Stimulated activated CD8-positive, alpha-beta memory T cell treated with anti-CD3 and anti-CD28 coated beads, Interleukin-4, amount 100 ng/mL, for 48 hours (primary cell): ENCODE measurements at regions not wholly inside any gene's neighbourhood (a gene's known extent, or its start where the extent isn't known, plus 50 kb on each side); places are given as distances from the start of the nearest gene placed in this dataset.

ENCODE experiments used
- DNase-seq: peaks from one replicate; pipeline ENCODE4 v3.0.0-alpha.2; 2020

GRCh38 chr13:27014406-27015359 lies 156.9 kb downstream of the USP12 start:
- DNase-seq = no peak

GRCh38 chr13:27012482-27013197 lies 159.0 kb downstream of the USP12 start:
- DNase-seq = no peak

GRCh38 chr13:27011661-27012060 lies 159.9 kb downstream of the USP12 start:
- no peak for DNase-seq

GRCh38 chr13:27008733-27009132 lies 162.9 kb downstream of the USP12 start:
- DNase-seq = no peak

- no peak for DNase-seq
These were observed 164.4 kb downstream of the USP12 start for GRCh38 chr13:27007166-27007565.

- no peak for DNase-seq
These were observed 165.0 kb downstream of the USP12 start for GRCh38 chr13:27006519-27007161.

GRCh38 chr13:27005976-27006518 lies 165.6 kb downstream of the USP12 start:
- no peak for DNase-seq

GRCh38 chr13:27005556-27005955 lies 166.1 kb downstream of the USP12 start:
- DNase-seq = no peak

- DNase-seq = no peak
These were observed 166.7 kb downstream of the USP12 start for GRCh38 chr13:27004866-27005265.

- DNase-seq = no peak
These were observed 167.3 kb downstream of the USP12 start for GRCh38 chr13:27004326-27004725.

- DNase-seq = no peak
These were observed 169.9 kb downstream of the USP12 start for GRCh38 chr13:27001705-27002104.

- DNase-seq = no peak
These were observed 170.9 kb downstream of the USP12 start for GRCh38 chr13:27000686-27001085.

- no peak for DNase-seq
These were observed 172.1 kb downstream of the USP12 start for GRCh38 chr13:26999499-26999898.

GRCh38 chr13:26998292-26998691 lies 173.3 kb downstream of the USP12 start:
- DNase-seq = no peak

- no peak for DNase-seq
These were observed 174.5 kb downstream of the USP12 start for GRCh38 chr13:26996965-26997752.

- no peak for DNase-seq
These were observed 176.5 kb downstream of the USP12 start for GRCh38 chr13:26995159-26995558.

GRCh38 chr13:26993780-26994179 lies 177.8 kb downstream of the USP12 start:
- DNase-seq = no peak

- DNase-seq = no peak
These were observed 178.5 kb downstream of the USP12 start for GRCh38 chr13:26992951-26993719.

GRCh38 chr13:26991508-26992181 lies 180.0 kb downstream of the USP12 start:
- DNase-seq = no peak

GRCh38 chr13:26989957-26990713 lies 181.5 kb downstream of the USP12 start:
- DNase-seq = no peak
